ENCODE measurements at regions not wholly inside any gene's neighbourhood (a gene's known extent, or its start where the extent isn't known, plus 50 kb on each side); places are given as distances from the start of the nearest gene placed in this dataset.

- Histone ChIP-seq H3K4me3 (ENCODE audit: low read length) (no peak overlapping the region), H3K9me3 (ENCODE audit: control insufficient read depth, insufficient read depth, low read length) (no peaks in the 10 kb centered on the region), H3K4me1 (ENCODE audit: control insufficient read depth, insufficient read depth, low read length) (no peaks in the 10 kb centered on the region), H3K36me3 (ENCODE audit: control insufficient read depth, insufficient read depth, low read length) (no peaks in the 10 kb centered on the region), H3K27me3 (ENCODE audit: control insufficient read depth, insufficient read depth, low read length) (no peaks in the 10 kb centered on the region), H3K27ac (ENCODE audit: low read length) (no peak overlapping the region)
- intact Hi-C loops (cut with micrococcal nuclease) = no loop called here
- H3K27ac Mint-ChIP-seq = no peak overlapping the region
- H3K4me3 Mint-ChIP-seq = no peak overlapping the region
- no peaks in the 10 kb centered on the region for H3K27me3 Mint-ChIP-seq (ENCODE audit: low read depth in 2 of 2)
- peaks cover 13% of the 10 kb centered on the region in 2 donors for H3K9me3 Mint-ChIP-seq
- WGBS (ENCODE audit: insufficient coverage) = 67% methylated on average over 1 of the region's 2 CpGs
- no peaks in the 10 kb centered on the region for H3K36me3 Mint-ChIP-seq
- no peaks in the 10 kb centered on the region for H3K4me1 Mint-ChIP-seq
- TF ChIP-seq, protein P1, sequence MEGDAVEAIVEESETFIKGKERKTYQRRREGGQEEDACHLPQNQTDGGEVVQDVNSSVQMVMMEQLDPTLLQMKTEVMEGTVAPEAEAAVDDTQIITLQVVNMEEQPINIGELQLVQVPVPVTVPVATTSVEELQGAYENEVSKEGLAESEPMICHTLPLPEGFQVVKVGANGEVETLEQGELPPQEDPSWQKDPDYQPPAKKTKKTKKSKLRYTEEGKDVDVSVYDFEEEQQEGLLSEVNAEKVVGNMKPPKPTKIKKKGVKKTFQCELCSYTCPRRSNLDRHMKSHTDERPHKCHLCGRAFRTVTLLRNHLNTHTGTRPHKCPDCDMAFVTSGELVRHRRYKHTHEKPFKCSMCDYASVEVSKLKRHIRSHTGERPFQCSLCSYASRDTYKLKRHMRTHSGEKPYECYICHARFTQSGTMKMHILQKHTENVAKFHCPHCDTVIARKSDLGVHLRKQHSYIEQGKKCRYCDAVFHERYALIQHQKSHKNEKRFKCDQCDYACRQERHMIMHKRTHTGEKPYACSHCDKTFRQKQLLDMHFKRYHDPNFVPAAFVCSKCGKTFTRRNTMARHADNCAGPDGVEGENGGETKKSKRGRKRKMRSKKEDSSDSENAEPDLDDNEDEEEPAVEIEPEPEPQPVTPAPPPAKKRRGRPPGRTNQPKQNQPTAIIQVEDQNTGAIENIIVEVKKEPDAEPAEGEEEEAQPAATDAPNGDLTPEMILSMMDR (IDR thresholded peaks at IDR 0.05) = no peak
- DNase-seq (no peak), ATAC-seq (no peak)
These were observed 83.3 kb upstream of the VCX2 start for GRCh38 chrX:8254401-8254800.

DNA sequence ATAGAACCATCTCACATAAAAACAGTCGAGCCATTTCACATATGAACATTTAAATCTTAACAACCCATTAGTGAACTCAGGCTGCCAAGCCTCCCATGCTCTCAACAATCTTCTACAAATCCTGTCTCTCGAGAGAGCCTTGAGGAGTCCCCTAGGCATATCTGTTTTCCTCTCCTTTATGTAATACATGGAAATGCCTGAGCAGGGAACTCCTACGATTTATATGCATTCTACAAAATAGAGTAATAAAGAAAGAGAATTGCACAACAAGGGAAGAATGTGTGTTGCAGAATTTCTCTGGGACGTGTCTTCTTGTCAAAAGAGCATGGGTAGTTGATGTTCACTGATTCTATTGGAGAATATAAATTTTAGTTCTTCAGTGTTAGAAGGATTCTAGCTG lies 101.8 kb upstream of the VCX2 start:
- Mint-ChIP-seq H3K4me1 (no peaks in the 10 kb centered on the region), H3K36me3 (peaks cover 12% of the 10 kb centered on the region), H3K4me3 (no peak overlapping the region), H3K27ac (no peak overlapping the region), H3K9me3 (peaks cover 11 to 14% of the 10 kb centered on the region in 2 donors), H3K27me3 (ENCODE audit: low read depth in 2 of 2) (no peaks in the 10 kb centered on the region)
- ATAC-seq (no peak), DNase-seq (no peak)
- no peaks in the 10 kb centered on the region for H3K36me3 ChIP-seq (ENCODE audit: control insufficient read depth, insufficient read depth, low read length)
- no peaks in the 10 kb centered on the region for H3K4me1 ChIP-seq (ENCODE audit: control insufficient read depth, insufficient read depth, low read length)
- no peak overlapping the region for H3K27ac ChIP-seq (ENCODE audit: low read length)
- no peaks in the 10 kb centered on the region for H3K9me3 ChIP-seq (ENCODE audit: control insufficient read depth, insufficient read depth, low read length)
- no peak overlapping the region for H3K4me3 ChIP-seq (ENCODE audit: low read length)
- TF ChIP-seq, protein P1 (IDR thresholded peaks at IDR 0.05) = no peak
- H3K27me3 ChIP-seq (ENCODE audit: control insufficient read depth, insufficient read depth, low read length) = no peaks in the 10 kb centered on the region
- intact Hi-C loops (cut with micrococcal nuclease) = no loop called here
- 75% methylated on average over 1 of the region's 4 CpGs for WGBS (ENCODE audit: insufficient coverage)

- ATAC-seq = no peak
These were observed 102.4 kb upstream of the VCX2 start for GRCh38 chrX:8273451-8273895.

GRCh38 chrX:8274170-8274569 lies 103.1 kb upstream of the VCX2 start:
- no peaks in the 10 kb centered on the region for H3K9me3 ChIP-seq (ENCODE audit: control insufficient read depth, insufficient read depth, low read length)
- no peaks in the 10 kb centered on the region for H3K36me3 ChIP-seq (ENCODE audit: control insufficient read depth, insufficient read depth, low read length)
- WGBS (ENCODE audit: insufficient coverage) = no CpG with 5 or more reads among the region's 2 CpGs
- DNase-seq = no peak
- no peak overlapping the region for H3K4me3 ChIP-seq (ENCODE audit: low read length)
- H3K27me3 Mint-ChIP-seq (ENCODE audit: low read depth in 2 of 2) = no peaks in the 10 kb centered on the region
- peaks cover 7 to 8% of the 10 kb centered on the region in 2 donors for H3K9me3 Mint-ChIP-seq
- ATAC-seq = no peak
- peaks cover 6% of the 10 kb centered on the region for H3K36me3 Mint-ChIP-seq
- no peak overlapping the region for H3K4me3 Mint-ChIP-seq
- H3K27ac ChIP-seq (ENCODE audit: low read length) = no peak overlapping the region
- H3K27me3 ChIP-seq (ENCODE audit: control insufficient read depth, insufficient read depth, low read length) = no peaks in the 10 kb centered on the region
- H3K4me1 ChIP-seq (ENCODE audit: control insufficient read depth, insufficient read depth, low read length) = no peaks in the 10 kb centered on the region
- TF ChIP-seq, protein P1 (IDR thresholded peaks at IDR 0.05) = no peak
- intact Hi-C loops (cut with micrococcal nuclease) = no loop called here
- no peak overlapping the region for H3K27ac Mint-ChIP-seq
- H3K4me1 Mint-ChIP-seq = no peaks in the 10 kb centered on the region

More at GRCh38 chrX:8273451-8273895, 102.4 kb upstream of the VCX2 start:
- DNase-seq = no peak
- Histone ChIP-seq H3K27ac (ENCODE audit: low read length) (no peak overlapping the region), H3K4me3 (ENCODE audit: low read length) (no peak overlapping the region), H3K36me3 (ENCODE audit: control insufficient read depth, insufficient read depth, low read length) (no peaks in the 10 kb centered on the region), H3K9me3 (ENCODE audit: control insufficient read depth, insufficient read depth, low read length) (no peaks in the 10 kb centered on the region), H3K27me3 (ENCODE audit: control insufficient read depth, insufficient read depth, low read length) (no peaks in the 10 kb centered on the region), H3K4me1 (ENCODE audit: control insufficient read depth, insufficient read depth, low read length) (no peaks in the 10 kb centered on the region)
- no peaks in the 10 kb centered on the region for H3K4me1 Mint-ChIP-seq
- no peaks in the 10 kb centered on the region for H3K27me3 Mint-ChIP-seq (ENCODE audit: low read depth in 2 of 2)
- 85% methylated on average over 4 of the region's 5 CpGs for WGBS (ENCODE audit: insufficient coverage)
- intact Hi-C loops (cut with micrococcal nuclease) = no loop called here
- H3K27ac Mint-ChIP-seq = no peak overlapping the region
- H3K36me3 Mint-ChIP-seq = peaks cover 6% of the 10 kb centered on the region
- H3K9me3 Mint-ChIP-seq = peaks cover 7 to 8% of the 10 kb centered on the region in 2 donors
- no peak overlapping the region for H3K4me3 Mint-ChIP-seq
- TF ChIP-seq, protein P1 (IDR thresholded peaks at IDR 0.05) = no peak
